Bronchial epithelial cell (primary cell): ENCODE measurements at regions not wholly inside any gene's neighbourhood (a gene's known extent, or its start where the extent isn't known, plus 50 kb on each side); places are given as distances from the start of the nearest gene placed in this dataset.
A peak's percentile ranks its signal among the peaks of the same experiment; 100 is the strongest.

Experiments used
- DNase-seq: peaks from one replicate; pipeline ENCODE4 v3.0.0-alpha.2; 2010; ENCODE audit warnings: low read depth
- FAIRE-seq: peaks from 2 replicates; lab custom pipeline; 2011; peaks lifted over from hg19 to GRCh38; lab: Jason Lieb, UNC
- H3K27me3 ChIP-seq: 2 replicates; pipeline ENCODE4 v1.5.1; 2011; ENCODE audit warnings: low read length; ENCODE audit not compliant: control insufficient read depth, insufficient read depth
- H3K36me3 ChIP-seq: 2 replicates; pipeline ENCODE4 v1.5.1; 2011; ENCODE audit warnings: low read length; ENCODE audit not compliant: control insufficient read depth, insufficient read depth
- H3K4me3 ChIP-seq: 2 replicates; pipeline ENCODE4 v1.5.1; 2011; ENCODE audit warnings: mild to moderate bottlenecking, low read depth, low read length, control low read depth
- CTCF ChIP-seq: IDR thresholded peaks from 2 replicates; pipeline ENCODE4 v1.5.1; 2011; ENCODE audit warnings: mild to moderate bottlenecking, moderate library complexity, low read length, control low read depth, inconsistent platforms; ENCODE audit not compliant: insufficient read depth, severe bottlenecking

GRCh38 chr1:199226163-199226562 lies 587.3 kb downstream of the PTPRC start:
- DNase-seq (peak; percentile 88), FAIRE-seq (no peak)
- H3K27me3 ChIP-seq, result no peaks in the 10 kb centered on the region
- H3K4me3 ChIP-seq, result no peak overlapping the region
- H3K36me3 ChIP-seq, result no peaks in the 10 kb centered on the region
- no peak for TF ChIP-seq CTCF

GRCh38 chr1:199242147-199242546 lies 603.3 kb downstream of the PTPRC start:
- Histone ChIP-seq H3K27me3 (no peaks in the 10 kb centered on the region), H3K4me3 (no peak overlapping the region), H3K36me3 (no peaks in the 10 kb centered on the region)
- DNase-seq (no peak), FAIRE-seq (no peak)
- no peak for TF ChIP-seq CTCF

- TF ChIP-seq CTCF, result no peak
- DNase-seq, result no peak
- FAIRE-seq, result no peak
- Histone ChIP-seq H3K36me3 (no peaks in the 10 kb centered on the region), H3K4me3 (no peak overlapping the region), H3K27me3 (no peaks in the 10 kb centered on the region)
Measured at GRCh38 chr1:199242601-199243000, 603.8 kb downstream of the PTPRC start.

- FAIRE-seq, result no peak
- Histone ChIP-seq H3K4me3 (no peak overlapping the region), H3K36me3 (no peaks in the 10 kb centered on the region), H3K27me3 (no peaks in the 10 kb centered on the region)
- peak; percentile 41 for DNase-seq
- peak; percentile 78 for TF ChIP-seq CTCF
Measured at GRCh38 chr1:199243423-199244061, 604.7 kb downstream of the PTPRC start.

- DNase-seq (no peak), FAIRE-seq (no peak)
- no peak for TF ChIP-seq CTCF
- Histone ChIP-seq H3K36me3 (no peaks in the 10 kb centered on the region), H3K27me3 (no peaks in the 10 kb centered on the region), H3K4me3 (no peak overlapping the region)
Measured at GRCh38 chr1:199245946-199246345, 607.1 kb downstream of the PTPRC start.

GRCh38 chr1:199246716-199247115 lies 607.9 kb downstream of the PTPRC start:
- no peaks in the 10 kb centered on the region for H3K36me3 ChIP-seq
- H3K27me3 ChIP-seq, result no peaks in the 10 kb centered on the region
- DNase-seq, result no peak
- FAIRE-seq, result no peak
- no peak overlapping the region for H3K4me3 ChIP-seq
- TF ChIP-seq CTCF, result no peak
